ENCODE measurements at regions not wholly inside any gene's neighbourhood (a gene's known extent, or its start where the extent isn't known, plus 50 kb on each side); places are given as distances from the start of the nearest gene placed in this dataset.

- DNase-seq (ENCODE audit: low read depth): no peak
Observed at GRCh38 chr2:203813684-203814083, 53.9 kb upstream of the CTLA4 start.

- DNase-seq (ENCODE audit: low read depth): peak; percentile 66
Observed at GRCh38 chr2:203814661-203815540, 52.7 kb upstream of the CTLA4 start.

GRCh38 chr2:203815541-203815898 lies 52.1 kb upstream of the CTLA4 start:
- DNase-seq (ENCODE audit: low read depth): no peak

- no peak for DNase-seq (ENCODE audit: low read depth)
Observed at GRCh38 chr2:203817147-203817546, 50.4 kb upstream of the CTLA4 start.
